Mesenchymal stem cell (in vitro differentiated cells and primary cell): ENCODE measurements at regions not wholly inside any gene's neighbourhood (a gene's known extent, or its start where the extent isn't known, plus 50 kb on each side); places are given as distances from the start of the nearest gene placed in this dataset.

Source experiments
- DNase-seq: peaks from one replicate; pipeline ENCODE4 v3.0.0-alpha.2; 2013
- H2AFZ ChIP-seq: one replicate; pipeline ENCODE4 v1.6.1; 2013; ENCODE audit warnings: low read depth, mild to moderate bottlenecking, control low read depth, inconsistent platforms, low read length, moderate library complexity
- H2AK5ac ChIP-seq: 2 replicates; pipeline ENCODE4 v1.6.1; 2013; ENCODE audit warnings: low read length, moderate library complexity, mild to moderate bottlenecking, inconsistent platforms; ENCODE audit not compliant: severe bottlenecking
- H2BK120ac ChIP-seq: one replicate; pipeline ENCODE4 v1.6.1; 2013; ENCODE audit warnings: low read depth, mild to moderate bottlenecking, inconsistent platforms, low read length, moderate library complexity
- H2BK12ac ChIP-seq, 2 experiments: one replicate each; pipeline ENCODE4 v1.6.1; 2013; ENCODE audit warnings: inconsistent platforms in 2 of 2, low read length in 2 of 2, mild to moderate bottlenecking in 2 of 2, moderate library complexity in 2 of 2, control low read depth in 1 of 2
- H2BK15ac ChIP-seq: one replicate; pipeline ENCODE4 v1.6.1; 2013; ENCODE audit warnings: mild to moderate bottlenecking, low read depth, inconsistent platforms; ENCODE audit not compliant: poor library complexity, severe bottlenecking
- H2BK5ac ChIP-seq: 2 replicates; pipeline ENCODE4 v1.6.1; 2013; ENCODE audit warnings: low read depth, mild to moderate bottlenecking, low read length, control low read depth, inconsistent platforms; ENCODE audit not compliant: poor library complexity, severe bottlenecking
- H3K14ac ChIP-seq, 2 experiments: one replicate each; pipeline ENCODE4 v1.6.1; 2013; ENCODE audit warnings: inconsistent platforms in 2 of 2, low read length in 2 of 2, control low read depth in 1 of 2, mild to moderate bottlenecking in 1 of 2, moderate library complexity in 1 of 2
- H3K18ac ChIP-seq, 2 experiments: one replicate each; pipeline ENCODE4 v1.6.1; 2013; ENCODE audit warnings: inconsistent platforms in 2 of 2, low read length in 2 of 2, control low read depth in 1 of 2, low read depth in 1 of 2, mild to moderate bottlenecking in 1 of 2
- H3K23ac ChIP-seq, 2 experiments: one replicate each; pipeline ENCODE4 v1.6.1; 2013; ENCODE audit warnings: inconsistent platforms in 2 of 2, low read length in 2 of 2, mild to moderate bottlenecking in 2 of 2, moderate library complexity in 2 of 2, control low read depth in 1 of 2
- H3K27ac ChIP-seq: 2 replicates; pipeline ENCODE4 v1.5.1; 2013; ENCODE audit warnings: mild to moderate bottlenecking, moderate library complexity, low read length, control low read depth, inconsistent platforms; ENCODE audit not compliant: poor library complexity, severe bottlenecking
- H3K27me3 ChIP-seq, 2 experiments: 2 replicates each; pipeline versions ENCODE4 v1.6.1 to v1.7.0; 2013; ENCODE audit warnings: low read length in 2 of 2, mild to moderate bottlenecking in 2 of 2, moderate library complexity in 2 of 2, control low read depth in 1 of 2, inconsistent platforms in 1 of 2; ENCODE audit not compliant: control insufficient read depth in 1 of 2, insufficient read depth in 1 of 2
- H3K36me3 ChIP-seq, 2 experiments: 2 replicates each; pipeline versions ENCODE4 v1.6.1 to v1.7.0; 2013; ENCODE audit warnings: low read length in 2 of 2, control low read depth in 1 of 2, inconsistent platforms in 1 of 2, low read depth in 1 of 2, mild to moderate bottlenecking in 1 of 2; ENCODE audit not compliant: insufficient read depth in 2 of 2, control insufficient read depth in 1 of 2
- H3K4ac ChIP-seq, 2 experiments: one replicate each; pipeline ENCODE4 v1.6.1; 2013; ENCODE audit warnings: inconsistent platforms in 2 of 2, low read length in 2 of 2, mild to moderate bottlenecking in 2 of 2, moderate library complexity in 2 of 2, control low read depth in 1 of 2, low read depth in 1 of 2
- H3K4me1 ChIP-seq: 2 replicates; pipeline ENCODE4 v1.6.1; 2013; ENCODE audit warnings: low read depth, low read length, control low read depth; ENCODE audit not compliant: control insufficient read depth, insufficient read depth
- H3K4me2 ChIP-seq: 2 replicates; pipeline ENCODE4 v1.6.1; 2013; ENCODE audit warnings: low read length, mild to moderate bottlenecking, inconsistent platforms; ENCODE audit not compliant: poor library complexity, severe bottlenecking
- H3K4me3 ChIP-seq, 2 experiments: 2 replicates each; pipeline versions ENCODE4 v1.5.1 to v1.7.0; 2013; ENCODE audit warnings: low read length in 2 of 2, mild to moderate bottlenecking in 2 of 2, control low read depth in 1 of 2, low read depth in 1 of 2; ENCODE audit not compliant: insufficient read depth in 1 of 2
- H3K79me1 ChIP-seq: replicated peaks from 2 replicates; pipeline ENCODE4 v1.6.1; 2013; ENCODE audit warnings: mild to moderate bottlenecking, control low read depth, low read length, inconsistent platforms; ENCODE audit not compliant: poor library complexity, severe bottlenecking
- H3K9ac ChIP-seq: 2 replicates; pipeline ENCODE4 v1.7.0; 2013; ENCODE audit warnings: mild to moderate bottlenecking, low read length, moderate library complexity
- H3K9me3 ChIP-seq: 2 replicates; pipeline ENCODE4 v1.7.0; 2013; ENCODE audit warnings: mild to moderate bottlenecking, low read length; ENCODE audit not compliant: control insufficient read depth
- H4K8ac ChIP-seq: one replicate; pipeline ENCODE4 v1.6.1; 2013; ENCODE audit warnings: inconsistent platforms, mild to moderate bottlenecking, low read length, moderate library complexity
- H4K91ac ChIP-seq: one replicate; pipeline ENCODE4 v1.6.1; 2013; ENCODE audit warnings: mild to moderate bottlenecking, low read length, inconsistent platforms
- WGBS: methylation state at CpG from one replicate; pipeline ENCODE4 v1.1.7; 2013; ENCODE audit warnings: mixed read lengths; 5-methylcytosine and 5-hydroxymethylcytosine counted together

GRCh38 chr1:72631449-72631848 lies 349.1 kb upstream of the NEGR1 start:
- H4K8ac ChIP-seq, result no peak overlapping the region
- no peak overlapping the region for H3K23ac ChIP-seq
- no peak overlapping the region for H3K4me2 ChIP-seq
- H3K79me1 ChIP-seq, result no peaks in the 10 kb centered on the region
- H2BK5ac ChIP-seq, result no peak overlapping the region
- no peaks in the 10 kb centered on the region for H3K9me3 ChIP-seq
- 69% methylated on average over 1 of the region's 2 CpGs for WGBS
- H2AK5ac ChIP-seq, result no peak overlapping the region
- H3K27ac ChIP-seq, result no peak overlapping the region
- H3K27me3 ChIP-seq, result no peaks in the 10 kb centered on the region
- no peak for DNase-seq
- H3K18ac ChIP-seq, result no peak overlapping the region
- H3K4me1 ChIP-seq, result no peaks in the 10 kb centered on the region
- no peak overlapping the region for H3K4ac ChIP-seq
- H2BK120ac ChIP-seq, result no peak overlapping the region
- H3K36me3 ChIP-seq, result no peaks in the 10 kb centered on the region
- H2AFZ ChIP-seq, result no peak overlapping the region
- no peak overlapping the region for H3K14ac ChIP-seq
- H2BK12ac ChIP-seq, result no peak overlapping the region
- H3K9ac ChIP-seq, result no peak overlapping the region
- H2BK15ac ChIP-seq, result no peak overlapping the region
- no peak overlapping the region for H3K4me3 ChIP-seq
- no peak overlapping the region for H4K91ac ChIP-seq

GRCh38 chr1:72623299-72623708 lies 341.0 kb upstream of the NEGR1 start:
- Histone ChIP-seq H3K23ac (no peak overlapping the region), H2BK12ac (no peak overlapping the region), H3K14ac (no peak overlapping the region), H3K27ac (no peak overlapping the region), H3K4ac (no peak overlapping the region), H4K8ac (no peak overlapping the region), H2BK120ac (no peak overlapping the region), H3K18ac (no peak overlapping the region), H3K4me1 (peaks cover 1% of the 10 kb centered on the region), H3K4me3 (peak overlapping the region in 1 of 2 experiments; percentile 70), H3K36me3 (no peaks in the 10 kb centered on the region), H2AK5ac (no peak overlapping the region), H3K9me3 (no peaks in the 10 kb centered on the region), H4K91ac (no peak overlapping the region), H2BK5ac (no peak overlapping the region), H2BK15ac (no peak overlapping the region), H3K4me2 (peak overlapping the region; percentile 23), H3K27me3 (no peaks in the 10 kb centered on the region), H3K9ac (peak overlapping the region; percentile 66), H2AFZ (peak overlapping the region; percentile 39), H3K79me1 (no peaks in the 10 kb centered on the region)
- peak; percentile 45 for DNase-seq
- 38% methylated on average over 4 of the region's 4 CpGs for WGBS

- Histone ChIP-seq H4K8ac (no peak overlapping the region), H3K23ac (no peak overlapping the region), H3K14ac (no peak overlapping the region), H3K4me1 (peaks cover 1% of the 10 kb centered on the region), H3K79me1 (no peaks in the 10 kb centered on the region), H3K27me3 (no peaks in the 10 kb centered on the region), H4K91ac (no peak overlapping the region), H2AFZ (no peak overlapping the region), H3K36me3 (no peaks in the 10 kb centered on the region), H3K18ac (no peak overlapping the region), H2AK5ac (no peak overlapping the region), H3K27ac (no peak overlapping the region), H3K4me3 (no peak overlapping the region), H2BK15ac (no peak overlapping the region), H3K9me3 (no peaks in the 10 kb centered on the region), H2BK120ac (no peak overlapping the region), H3K4me2 (no peak overlapping the region), H3K9ac (no peak overlapping the region), H2BK12ac (no peak overlapping the region), H2BK5ac (no peak overlapping the region), H3K4ac (no peak overlapping the region)
- DNase-seq, result no peak
- no CpG with 5 or more reads among the region's 2 CpGs for WGBS
Observed at GRCh38 chr1:72620453-72620852, 338.1 kb upstream of the NEGR1 start.

- no peak overlapping the region for H2BK15ac ChIP-seq
- no peak overlapping the region for H3K4ac ChIP-seq
- DNase-seq, result no peak
- no peaks in the 10 kb centered on the region for H3K79me1 ChIP-seq
- no peak overlapping the region for H3K9ac ChIP-seq
- no peak overlapping the region for H4K91ac ChIP-seq
- no peak overlapping the region for H3K18ac ChIP-seq
- no peaks in the 10 kb centered on the region for H3K9me3 ChIP-seq
- no peak overlapping the region for H3K23ac ChIP-seq
- no peak overlapping the region for H3K27ac ChIP-seq
- no peak overlapping the region for H4K8ac ChIP-seq
- H2AFZ ChIP-seq, result no peak overlapping the region
- H2AK5ac ChIP-seq, result no peak overlapping the region
- no peak overlapping the region for H3K4me2 ChIP-seq
- no peak overlapping the region for H2BK120ac ChIP-seq
- no peak overlapping the region for H3K14ac ChIP-seq
- 34% methylated on average over 3 of the region's 3 CpGs for WGBS
- no peaks in the 10 kb centered on the region for H3K4me1 ChIP-seq
- H3K27me3 ChIP-seq, result no peaks in the 10 kb centered on the region
- no peak overlapping the region for H3K4me3 ChIP-seq
- no peak overlapping the region for H2BK12ac ChIP-seq
- no peaks in the 10 kb centered on the region for H3K36me3 ChIP-seq
- no peak overlapping the region for H2BK5ac ChIP-seq
Observed at GRCh38 chr1:72606216-72606810, 324.0 kb upstream of the NEGR1 start.
